ENCODE measurements at regions not wholly inside any gene's neighbourhood (a gene's known extent, or its start where the extent isn't known, plus 50 kb on each side); places are given as distances from the start of the nearest gene placed in this dataset.

GRCh38 chr5:71864730-71865601 lies 145.9 kb downstream of the CARTPT start:
- peak in 36 of 58 donors; percentile 1 to 78 (median 24) for DNase-seq

GRCh38 chr5:71865665-71866320 lies 146.7 kb downstream of the CARTPT start:
- peak in 2 of 58 donors; percentile 1 to 21 for DNase-seq

GRCh38 chr5:71872311-71872864 lies 153.3 kb downstream of the CARTPT start:
- no peak for DNase-seq

GRCh38 chr5:71873191-71873591 lies 154.1 kb downstream of the CARTPT start:
- no peak for DNase-seq

GRCh38 chr5:71874521-71874920 lies 155.4 kb downstream of the CARTPT start:
- DNase-seq = no peak

GRCh38 chr5:71877511-71877910 lies 158.4 kb downstream of the CARTPT start:
- no peak for DNase-seq

GRCh38 chr5:71880536-71880935 lies 161.5 kb downstream of the CARTPT start:
- no peak for DNase-seq

- DNase-seq = no peak
Measured at GRCh38 chr5:71882826-71883741, 164.0 kb downstream of the CARTPT start.

- no peak for DNase-seq
Measured at GRCh38 chr5:71883742-71884103, 164.6 kb downstream of the CARTPT start.

GRCh38 chr5:71884926-71885325 lies 165.9 kb downstream of the CARTPT start:
- no peak for DNase-seq

GRCh38 chr5:71886406-71886805 lies 167.3 kb downstream of the CARTPT start:
- DNase-seq = no peak

- no peak for DNase-seq
Measured at GRCh38 chr5:71887680-71888079, 168.6 kb downstream of the CARTPT start.

- DNase-seq = no peak
Measured at GRCh38 chr5:71891406-71891805, 172.3 kb downstream of the CARTPT start.

GRCh38 chr5:71891856-71892255 lies 172.8 kb downstream of the CARTPT start:
- DNase-seq = no peak

- peak in 3 of 58 donors; percentile 3 to 20 (median 7) for DNase-seq
Measured at GRCh38 chr5:71892641-71893365, 173.7 kb downstream of the CARTPT start.

GRCh38 chr5:71893451-71893850 lies 174.4 kb downstream of the CARTPT start:
- no peak for DNase-seq

GRCh38 chr5:71894091-71894490 lies 175.0 kb downstream of the CARTPT start:
- DNase-seq = no peak

- no peak for DNase-seq
Measured at GRCh38 chr5:71895546-71895945, 176.5 kb downstream of the CARTPT start.

GRCh38 chr5:71899865-71900342 lies 180.8 kb downstream of the CARTPT start:
- DNase-seq = no peak

- no peak for DNase-seq
Measured at GRCh38 chr5:71903808-71904207, 184.7 kb downstream of the CARTPT start.
